AG09319 (cell line): ENCODE measurements at regions not wholly inside any gene's neighbourhood (a gene's known extent, or its start where the extent isn't known, plus 50 kb on each side); places are given as distances from the start of the nearest gene placed in this dataset.

ENCODE experiments used
- DNase-seq: peaks from one replicate; pipeline ENCODE4 v3.0.0-alpha.2; 2010; ENCODE audit warnings: low read depth; ENCODE audit errors: extremely low read depth
- TF ChIP-seq, protein P1 (sequence below): IDR thresholded peaks from 2 replicates; pipeline ENCODE4 v1.5.1; 2011; ENCODE audit warnings: low read depth, mild to moderate bottlenecking, inconsistent platforms, low read length, moderate library complexity

DNA sequence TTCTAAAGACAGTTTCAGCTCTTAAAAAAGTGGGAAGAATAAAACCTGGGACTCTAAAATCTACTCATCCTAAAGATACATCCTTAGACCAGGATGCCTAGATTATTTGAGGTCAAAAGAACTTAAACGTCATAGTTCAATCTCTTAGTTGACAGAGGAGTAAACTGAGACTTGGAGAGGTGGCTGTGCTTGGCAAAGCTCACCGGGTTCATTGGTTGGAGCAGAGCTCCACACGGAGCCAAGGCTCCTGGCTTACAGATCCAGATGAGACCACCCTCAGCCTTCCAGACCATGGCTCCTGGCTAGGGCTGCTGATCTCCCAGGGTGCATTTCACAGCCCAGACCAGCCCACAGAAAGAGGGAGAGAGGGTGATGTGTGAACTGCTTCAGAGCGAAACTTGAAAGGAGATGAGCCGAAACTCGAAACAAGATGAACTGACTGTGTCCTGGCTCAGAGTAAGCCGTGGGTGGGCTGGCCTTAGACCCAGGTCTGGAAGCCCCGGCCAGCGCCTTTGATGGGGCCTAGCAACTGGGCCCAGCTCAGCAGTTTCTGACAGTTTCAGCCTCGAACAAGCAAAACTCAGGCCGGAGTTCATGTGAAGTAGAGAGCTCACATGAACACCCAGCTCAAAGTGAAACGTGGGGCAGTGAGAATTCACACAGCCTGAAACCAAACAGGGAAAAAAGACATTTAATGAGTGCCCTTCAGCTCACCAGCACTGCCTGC is 1044.8 kb downstream of the BCL11B start:
- DNase-seq, result no peak
- TF ChIP-seq, protein P1, sequence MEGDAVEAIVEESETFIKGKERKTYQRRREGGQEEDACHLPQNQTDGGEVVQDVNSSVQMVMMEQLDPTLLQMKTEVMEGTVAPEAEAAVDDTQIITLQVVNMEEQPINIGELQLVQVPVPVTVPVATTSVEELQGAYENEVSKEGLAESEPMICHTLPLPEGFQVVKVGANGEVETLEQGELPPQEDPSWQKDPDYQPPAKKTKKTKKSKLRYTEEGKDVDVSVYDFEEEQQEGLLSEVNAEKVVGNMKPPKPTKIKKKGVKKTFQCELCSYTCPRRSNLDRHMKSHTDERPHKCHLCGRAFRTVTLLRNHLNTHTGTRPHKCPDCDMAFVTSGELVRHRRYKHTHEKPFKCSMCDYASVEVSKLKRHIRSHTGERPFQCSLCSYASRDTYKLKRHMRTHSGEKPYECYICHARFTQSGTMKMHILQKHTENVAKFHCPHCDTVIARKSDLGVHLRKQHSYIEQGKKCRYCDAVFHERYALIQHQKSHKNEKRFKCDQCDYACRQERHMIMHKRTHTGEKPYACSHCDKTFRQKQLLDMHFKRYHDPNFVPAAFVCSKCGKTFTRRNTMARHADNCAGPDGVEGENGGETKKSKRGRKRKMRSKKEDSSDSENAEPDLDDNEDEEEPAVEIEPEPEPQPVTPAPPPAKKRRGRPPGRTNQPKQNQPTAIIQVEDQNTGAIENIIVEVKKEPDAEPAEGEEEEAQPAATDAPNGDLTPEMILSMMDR, result no peak

DNA sequence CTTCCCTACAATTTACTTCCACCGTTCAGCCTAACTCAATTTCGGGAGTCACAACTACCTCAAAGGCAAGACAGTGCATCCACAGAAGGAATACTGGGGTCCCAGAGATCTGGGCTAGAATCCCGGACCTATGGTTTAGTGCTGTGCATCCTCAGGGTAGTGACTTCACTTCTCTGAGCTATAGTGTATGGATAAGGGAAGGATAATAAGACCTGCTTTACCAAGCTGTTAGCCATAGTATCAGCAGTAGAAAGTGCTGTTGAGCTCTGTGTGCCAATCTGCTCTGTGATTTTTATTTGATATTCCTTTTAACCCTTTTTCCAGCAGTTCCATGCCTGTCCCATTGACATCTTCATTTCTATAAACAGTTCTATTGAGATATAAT is 1044.3 kb downstream of the BCL11B start:
- no peak for DNase-seq
- TF ChIP-seq, protein P1, result no peak

DNA sequence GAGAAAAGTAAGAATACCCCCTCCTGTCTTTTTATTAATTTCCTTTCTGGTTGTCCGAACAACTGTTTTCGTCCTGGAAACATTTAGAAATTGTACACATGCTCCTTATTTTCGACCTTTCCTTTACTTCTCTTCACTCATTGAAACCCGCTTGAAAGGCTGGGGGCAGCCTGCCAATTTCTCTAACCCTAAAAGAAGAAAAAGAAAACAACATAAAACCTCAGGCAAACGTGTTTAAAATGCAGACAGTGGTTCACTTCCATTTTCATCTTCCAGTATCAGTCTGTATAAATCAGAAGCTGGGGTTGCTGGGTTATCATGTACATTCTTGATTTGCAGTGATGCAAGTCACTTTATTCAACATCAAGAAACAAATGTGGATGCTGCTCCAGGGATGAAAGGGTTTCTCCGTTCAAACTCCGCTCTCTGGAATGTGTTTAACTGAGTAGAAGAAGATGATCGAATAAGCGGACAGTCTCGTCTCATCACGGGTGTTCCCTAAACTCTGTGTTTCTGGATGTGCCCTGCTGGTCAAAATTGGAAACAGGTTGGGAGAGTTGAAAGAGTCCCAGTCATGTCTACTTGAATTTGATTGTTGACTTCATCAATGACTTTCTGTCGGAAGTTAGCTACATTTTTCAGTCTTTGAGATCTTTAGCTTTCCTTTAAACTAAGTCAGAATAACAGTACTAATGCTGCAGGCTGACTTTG is 1042.2 kb downstream of the BCL11B start:
- TF ChIP-seq, protein P1, result no peak
- DNase-seq, result no peak

DNA sequence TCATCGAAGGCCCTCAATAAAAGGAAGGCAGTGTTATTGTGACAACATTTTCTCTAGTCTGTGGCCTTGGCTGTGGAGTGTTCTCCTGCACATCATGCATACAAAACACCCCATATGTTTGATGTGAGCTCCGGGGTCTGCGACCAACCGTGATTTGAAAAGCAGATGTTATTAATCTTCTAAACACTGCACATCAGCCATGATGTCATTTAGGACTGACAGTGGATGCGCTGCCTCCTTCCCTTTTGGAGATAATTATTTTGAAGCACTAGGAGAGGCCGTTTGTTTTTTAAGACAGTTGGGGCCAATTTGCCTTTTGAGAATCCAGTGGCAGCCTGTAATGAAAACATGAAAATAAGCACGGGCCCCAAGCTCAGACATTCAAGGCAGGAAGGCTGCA is 1041.6 kb downstream of the BCL11B start:
- no peak for DNase-seq
- TF ChIP-seq, protein P1, result no peak

DNA sequence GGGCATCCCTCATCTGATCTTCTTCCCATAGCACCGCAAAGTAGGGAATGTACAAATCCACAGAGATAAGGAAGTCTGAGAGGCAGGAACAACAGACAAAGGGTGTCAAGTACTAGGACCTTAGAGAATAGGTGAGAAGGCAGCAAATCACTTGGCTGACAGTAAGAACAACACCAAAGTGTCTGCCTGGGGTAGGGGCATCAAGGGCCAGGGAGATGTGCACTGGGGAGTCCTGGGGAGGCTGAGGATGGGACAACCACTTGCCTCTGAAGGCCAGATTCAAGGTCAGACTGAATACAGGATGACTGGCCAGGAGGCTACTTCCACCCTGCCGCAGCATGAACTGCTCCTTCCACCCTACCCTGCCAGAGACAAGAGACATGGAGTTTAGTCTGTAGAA is 1040.8 kb downstream of the BCL11B start:
- TF ChIP-seq, protein P1, result no peak

DNA sequence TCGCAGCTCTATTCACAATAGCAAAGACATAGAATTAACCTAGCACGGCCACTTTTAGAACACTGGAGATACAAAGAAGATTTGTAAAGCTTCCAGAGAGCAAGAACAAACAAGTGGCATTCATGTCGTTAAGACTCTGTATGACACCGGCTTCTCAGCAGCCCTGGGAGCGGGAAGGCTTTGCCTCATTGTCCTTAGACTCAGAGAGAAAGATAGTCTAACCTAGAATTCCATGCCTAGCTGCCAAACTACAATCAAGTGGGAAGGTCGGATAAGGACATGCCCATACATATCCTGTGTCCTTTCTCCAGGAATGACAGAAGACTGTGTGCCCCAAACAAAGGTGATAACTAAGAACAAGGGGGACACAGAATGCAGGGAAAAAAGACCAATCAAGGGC is 1038.3 kb downstream of the BCL11B start:
- DNase-seq, result no peak
- TF ChIP-seq, protein P1, result no peak

More for the DNA sequence above, 1040.8 kb downstream of the BCL11B start:
- no peak for DNase-seq

DNA sequence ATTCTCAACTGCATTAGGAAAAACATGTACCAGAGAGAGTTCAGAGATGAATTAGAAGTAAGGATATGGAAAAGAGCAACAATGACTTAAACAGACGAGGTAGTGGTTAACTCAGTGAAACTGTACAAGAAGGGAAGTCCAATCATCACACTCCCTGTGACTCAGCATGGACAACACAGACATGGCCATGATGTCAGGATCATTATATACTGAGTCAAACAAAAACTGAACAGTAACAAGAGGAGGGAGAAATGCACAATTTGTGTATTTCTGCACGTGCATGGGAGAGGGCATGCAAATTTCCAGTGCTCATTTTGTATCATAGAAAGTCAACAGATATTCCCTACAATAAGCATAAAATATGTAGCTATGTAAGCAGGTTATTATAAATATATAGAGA is 1037.8 kb downstream of the BCL11B start:
- DNase-seq, result no peak

More for the DNA sequence above, 1037.8 kb downstream of the BCL11B start:
- TF ChIP-seq, protein P1, result no peak
